Fibroblast of the aortic adventitia (primary cell): ENCODE measurements at regions not wholly inside any gene's neighbourhood (a gene's known extent, or its start where the extent isn't known, plus 50 kb on each side); places are given as distances from the start of the nearest gene placed in this dataset.

ENCODE experiments used
- DNase-seq: peaks from one replicate; pipeline ENCODE4 v3.0.0-alpha.2; 2010; ENCODE audit warnings: low read depth
- H3K4me3 ChIP-seq: 2 replicates; pipeline ENCODE4 v1.5.1; 2011; ENCODE audit warnings: low read depth, mild to moderate bottlenecking, control low read depth, low read length, moderate library complexity
- TF ChIP-seq, protein P1 (sequence below): IDR thresholded peaks from 2 replicates; pipeline ENCODE4 v1.5.1; 2011; ENCODE audit warnings: mild to moderate bottlenecking, low read length, control low read depth, inconsistent platforms; ENCODE audit not compliant: insufficient read depth

GRCh38 chr18:41600693-41601391 lies 354.2 kb upstream of the PIK3C3 start:
- TF ChIP-seq, protein P1, sequence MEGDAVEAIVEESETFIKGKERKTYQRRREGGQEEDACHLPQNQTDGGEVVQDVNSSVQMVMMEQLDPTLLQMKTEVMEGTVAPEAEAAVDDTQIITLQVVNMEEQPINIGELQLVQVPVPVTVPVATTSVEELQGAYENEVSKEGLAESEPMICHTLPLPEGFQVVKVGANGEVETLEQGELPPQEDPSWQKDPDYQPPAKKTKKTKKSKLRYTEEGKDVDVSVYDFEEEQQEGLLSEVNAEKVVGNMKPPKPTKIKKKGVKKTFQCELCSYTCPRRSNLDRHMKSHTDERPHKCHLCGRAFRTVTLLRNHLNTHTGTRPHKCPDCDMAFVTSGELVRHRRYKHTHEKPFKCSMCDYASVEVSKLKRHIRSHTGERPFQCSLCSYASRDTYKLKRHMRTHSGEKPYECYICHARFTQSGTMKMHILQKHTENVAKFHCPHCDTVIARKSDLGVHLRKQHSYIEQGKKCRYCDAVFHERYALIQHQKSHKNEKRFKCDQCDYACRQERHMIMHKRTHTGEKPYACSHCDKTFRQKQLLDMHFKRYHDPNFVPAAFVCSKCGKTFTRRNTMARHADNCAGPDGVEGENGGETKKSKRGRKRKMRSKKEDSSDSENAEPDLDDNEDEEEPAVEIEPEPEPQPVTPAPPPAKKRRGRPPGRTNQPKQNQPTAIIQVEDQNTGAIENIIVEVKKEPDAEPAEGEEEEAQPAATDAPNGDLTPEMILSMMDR: no peak
- no peak for DNase-seq
- no peak overlapping the region for H3K4me3 ChIP-seq

DNA sequence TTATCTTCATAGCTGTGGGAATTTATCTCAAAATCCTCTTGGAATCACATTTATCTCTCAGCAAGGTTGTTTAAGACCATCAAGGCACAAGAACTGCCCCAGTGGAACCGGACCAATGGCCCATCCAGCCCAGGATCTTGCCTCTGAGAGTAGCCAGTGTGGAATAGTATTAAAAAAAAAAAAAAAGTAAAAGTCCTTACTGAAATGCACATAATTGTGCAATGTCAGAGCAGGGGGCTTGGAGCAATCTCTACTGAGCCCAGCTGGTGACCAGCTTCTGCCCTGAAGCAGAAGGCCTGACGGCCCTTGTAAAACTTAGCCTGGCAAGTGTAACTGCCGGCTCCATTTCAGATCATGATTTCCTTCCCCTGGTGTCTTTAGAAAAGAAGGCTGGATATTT lies 355.6 kb upstream of the PIK3C3 start:
- DNase-seq: no peak
- TF ChIP-seq, protein P1: no peak
- H3K4me3 ChIP-seq: no peak overlapping the region

- TF ChIP-seq, protein P1: no peak
- no peak overlapping the region for H3K4me3 ChIP-seq
- no peak for DNase-seq
Observed at GRCh38 chr18:41594582-41594981, 360.5 kb upstream of the PIK3C3 start.

DNA sequence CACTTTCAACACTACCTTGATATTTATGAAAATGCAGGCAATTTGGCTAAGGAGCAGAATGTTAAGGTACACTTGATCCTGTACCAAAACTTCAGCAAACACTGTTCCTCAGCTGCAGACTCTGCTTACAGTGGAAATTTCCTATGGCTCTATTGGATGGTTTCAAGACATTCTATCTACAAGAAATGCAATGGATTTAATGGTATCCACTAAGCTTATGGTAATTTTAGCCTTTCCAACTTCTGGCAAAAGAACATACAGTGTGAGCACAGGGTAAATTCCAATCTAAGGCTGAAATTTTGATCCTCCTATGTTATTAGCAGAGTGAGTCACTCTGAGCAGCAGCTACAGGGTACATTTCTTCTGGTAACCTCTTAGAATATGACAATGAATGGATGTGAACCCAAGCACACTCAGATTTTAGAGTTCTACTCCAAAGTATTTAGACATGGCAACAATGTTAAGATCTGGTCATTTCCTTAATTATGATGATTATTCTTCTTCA lies 361.8 kb upstream of the PIK3C3 start:
- TF ChIP-seq, protein P1: no peak
- H3K4me3 ChIP-seq: no peak overlapping the region
- DNase-seq: no peak

DNA sequence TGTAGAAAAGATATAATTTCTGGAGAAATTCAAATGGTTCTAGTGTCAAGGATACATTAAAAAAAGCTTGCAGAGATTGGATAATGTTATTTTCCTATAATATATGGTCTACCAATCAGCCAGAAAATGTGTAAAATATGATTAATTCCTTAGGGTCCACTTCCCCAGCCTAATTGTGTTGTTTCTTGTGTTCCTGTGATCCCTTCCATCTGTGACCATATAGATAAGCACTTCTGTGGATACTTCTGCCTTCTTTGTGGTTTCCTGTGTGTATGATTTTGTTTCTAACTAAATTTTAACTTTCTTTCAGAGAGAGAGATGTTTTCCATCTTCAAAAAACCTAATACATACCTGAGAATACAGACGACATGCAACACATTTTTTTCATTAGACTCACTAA lies 367.1 kb upstream of the PIK3C3 start:
- no peak overlapping the region for H3K4me3 ChIP-seq
- no peak for DNase-seq
- TF ChIP-seq, protein P1: no peak

DNA sequence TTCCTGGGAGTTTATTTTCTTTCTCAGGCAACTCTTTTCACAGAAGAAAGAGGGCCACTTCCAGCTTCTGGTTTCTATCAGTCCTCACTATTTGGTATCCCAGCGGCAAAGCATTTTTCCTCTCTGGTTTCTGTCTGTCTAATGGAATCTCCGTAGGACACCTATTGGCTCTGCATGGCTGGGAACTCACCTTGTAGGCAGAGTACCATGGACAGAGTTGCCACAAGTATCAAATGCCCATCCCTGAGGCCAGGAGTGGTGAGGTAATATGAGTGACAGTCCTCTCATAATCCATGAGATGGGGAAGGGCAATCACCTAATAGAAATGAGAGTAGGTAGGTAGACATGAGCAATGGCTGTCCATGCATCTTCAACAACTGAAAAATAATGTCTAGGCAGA lies 369.5 kb upstream of the PIK3C3 start:
- no peak for DNase-seq
- H3K4me3 ChIP-seq: no peak overlapping the region
- TF ChIP-seq, protein P1: no peak

DNA sequence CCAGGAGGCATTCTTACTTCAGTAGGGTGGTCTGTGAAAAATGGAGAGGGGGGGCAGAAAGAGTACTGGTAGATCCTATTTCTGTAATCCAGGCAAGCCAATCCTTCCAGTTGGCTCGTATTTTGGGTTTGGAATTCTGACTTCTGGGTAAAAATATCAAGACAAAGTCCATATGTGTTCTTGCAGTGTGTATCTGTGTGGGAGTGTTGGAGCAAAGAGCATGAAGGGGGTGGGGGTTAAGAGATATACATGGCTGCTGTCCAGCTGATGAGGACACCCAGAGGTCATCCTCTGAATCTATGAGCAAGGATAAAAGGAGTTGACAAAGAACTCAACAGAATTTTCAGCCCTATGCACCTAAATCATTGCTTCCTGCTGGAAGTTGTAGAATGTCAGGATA lies 375.8 kb upstream of the PIK3C3 start:
- no peak overlapping the region for H3K4me3 ChIP-seq
- TF ChIP-seq, protein P1: no peak
- no peak for DNase-seq
